Right ventricle myocardium inferior (tissue), 1 donor: ENCODE measurements at regions not wholly inside any gene's neighbourhood (a gene's known extent, or its start where the extent isn't known, plus 50 kb on each side); places are given as distances from the start of the nearest gene placed in this dataset.
"Not testable (repeated sequence)": the region's sequence is repeated elsewhere in the genome, so short reads cannot be mapped to it uniquely, and the experiment has no call there.

Experiments
- ATAC-seq: fragments of 200-7000 bp; cut with Tn5 transposase; one replicate; pipeline ENCODE4 v1.9.1; 2020; ENCODE audit warnings: mild to moderate bottlenecking, moderate library complexity
- DNase-seq: peaks from one replicate; pipeline ENCODE4 v3.0.0; 2021; ENCODE audit errors: missing footprints
- intact Hi-C: fragments of 100-400 bp; cut with DNase I; formaldehyde crosslinking; loops from one replicate; pipeline ENCODE4 v1.11.0; 2022
- donor health status: DM: no; HTN: yes; CAD: no; lungs with severe emphysema.

DNA sequence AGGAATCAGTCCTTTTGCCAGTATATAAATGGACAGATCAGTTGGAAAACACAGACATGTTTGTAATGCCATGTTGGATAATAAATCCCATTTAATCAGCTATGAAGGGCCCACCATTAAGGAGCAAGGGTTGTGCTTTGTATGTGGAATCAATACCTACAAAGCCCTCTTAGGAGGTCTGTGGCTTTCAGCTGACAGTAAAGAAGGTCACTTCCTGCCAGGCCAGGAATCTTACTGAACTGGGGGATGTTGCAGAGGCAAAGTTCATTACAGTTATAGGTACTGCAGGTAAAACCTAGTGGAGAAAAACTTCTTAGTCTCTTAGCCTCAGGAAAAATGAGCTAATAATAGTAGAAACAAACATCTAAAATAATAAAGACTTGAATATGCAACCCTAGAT lies 129.5 kb downstream of the FAM76B start:
- intact Hi-C loops: no loop called here
- ATAC-seq (no peak), DNase-seq (no peak)

DNA sequence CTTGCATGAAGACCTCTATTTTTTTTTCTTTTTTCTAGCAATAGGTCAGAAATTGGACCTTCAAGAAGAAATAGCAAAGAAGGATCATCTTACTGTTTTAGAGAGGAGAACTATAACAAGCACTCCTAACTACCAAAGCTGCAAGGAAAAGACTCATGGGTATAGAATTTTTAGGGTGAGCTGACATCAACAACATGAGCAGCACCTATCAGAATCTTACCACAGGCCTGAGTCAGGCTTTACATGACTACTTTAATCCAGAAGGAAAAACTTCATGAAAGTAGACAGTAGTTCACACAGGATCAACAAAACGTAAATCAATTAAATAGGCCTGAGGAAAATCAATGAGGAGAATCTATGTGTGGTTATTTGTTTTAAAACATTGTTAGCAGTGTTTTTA lies 130.5 kb downstream of the FAM76B start:
- intact Hi-C loops: no loop called here
- DNase-seq (no peak), ATAC-seq (no peak)

DNA sequence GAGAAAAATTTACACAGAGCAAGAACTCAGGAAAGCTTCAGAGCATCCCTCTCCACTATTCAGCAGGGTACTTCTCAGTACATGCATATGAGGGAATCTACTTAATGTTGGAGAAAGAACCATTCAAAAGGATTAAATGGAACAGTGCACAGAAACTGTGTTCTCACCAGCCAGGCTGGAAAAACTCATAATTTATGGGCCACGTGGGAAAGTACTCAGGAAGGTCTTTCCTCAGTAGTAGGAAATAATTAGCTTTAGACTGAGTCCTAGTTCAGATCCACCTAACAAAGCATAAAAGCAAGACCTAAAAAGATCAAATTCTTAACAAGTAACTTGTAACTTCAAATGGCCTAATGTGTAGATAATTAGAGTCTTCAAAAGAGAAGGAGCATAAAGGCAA lies 134.0 kb downstream of the FAM76B start:
- intact Hi-C loops: no loop called here
- DNase-seq (no peak), ATAC-seq (no peak)

DNA sequence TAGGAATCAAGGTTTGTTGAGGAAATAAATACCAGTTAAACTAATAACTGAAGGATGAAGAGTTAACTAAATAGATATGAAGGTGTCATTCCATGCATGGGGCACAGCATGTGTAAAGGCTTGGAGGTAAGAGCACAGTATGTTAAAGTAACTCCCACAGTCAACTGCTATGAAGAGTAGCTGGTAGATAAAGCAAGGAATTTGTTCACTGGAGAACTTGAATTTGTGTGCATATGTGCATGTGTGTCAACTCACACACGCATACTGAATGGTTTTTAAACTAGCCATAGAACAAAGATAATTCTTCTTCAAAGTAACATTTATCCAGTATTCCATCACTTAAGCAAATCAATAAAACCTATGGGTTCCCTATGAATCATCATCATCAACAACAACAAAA lies 135.9 kb downstream of the FAM76B start:
- ATAC-seq: no peak
- intact Hi-C loops: no loop called here

DNA sequence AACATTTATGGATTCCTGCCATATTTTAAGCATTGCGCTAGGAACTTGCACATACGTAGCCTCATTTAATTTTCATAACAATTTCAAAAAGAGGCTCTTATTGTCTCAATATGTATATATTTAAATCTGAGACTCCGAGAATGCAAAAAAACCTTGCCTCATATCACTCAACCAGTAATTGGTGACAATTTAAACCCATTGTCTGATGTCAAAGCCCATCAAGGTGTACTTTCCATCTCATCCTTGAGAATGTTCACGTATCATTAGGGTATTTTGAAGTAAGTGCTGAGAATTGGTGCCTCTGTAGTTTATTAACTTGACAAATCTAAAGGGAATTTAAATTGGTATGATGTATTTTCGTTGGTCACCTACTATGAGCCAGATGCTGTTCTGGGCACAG lies 136.5 kb downstream of the FAM76B start:
- ATAC-seq (no peak), DNase-seq (no peak)
- intact Hi-C loops: no loop called here

More for the DNA sequence above, 135.9 kb downstream of the FAM76B start:
- no peak for DNase-seq

DNA sequence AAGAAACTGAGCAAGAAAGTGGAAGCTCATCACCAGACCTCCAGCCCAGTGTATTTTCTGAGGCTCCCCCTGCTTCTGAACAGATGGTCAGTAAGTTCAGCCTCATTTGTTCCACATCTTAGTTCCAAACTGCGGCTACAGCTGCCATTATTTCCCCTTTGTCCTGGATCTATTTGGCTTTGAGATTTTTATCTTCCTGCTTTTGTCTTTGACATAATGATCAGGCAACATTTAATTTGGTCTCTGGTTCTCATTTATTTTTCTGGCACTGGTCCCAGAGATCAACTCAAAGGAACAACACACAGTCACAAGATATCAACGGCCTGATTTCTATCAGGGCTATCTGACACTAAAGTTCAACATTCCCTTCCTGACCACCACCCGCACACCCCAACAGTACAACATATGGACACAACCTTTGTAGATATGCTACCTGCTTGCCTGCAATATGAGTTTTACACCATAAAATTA lies 137.5 kb downstream of the FAM76B start:
- intact Hi-C loops: no loop called here
- no peak for DNase-seq
- ATAC-seq: peak; percentile 50

DNA sequence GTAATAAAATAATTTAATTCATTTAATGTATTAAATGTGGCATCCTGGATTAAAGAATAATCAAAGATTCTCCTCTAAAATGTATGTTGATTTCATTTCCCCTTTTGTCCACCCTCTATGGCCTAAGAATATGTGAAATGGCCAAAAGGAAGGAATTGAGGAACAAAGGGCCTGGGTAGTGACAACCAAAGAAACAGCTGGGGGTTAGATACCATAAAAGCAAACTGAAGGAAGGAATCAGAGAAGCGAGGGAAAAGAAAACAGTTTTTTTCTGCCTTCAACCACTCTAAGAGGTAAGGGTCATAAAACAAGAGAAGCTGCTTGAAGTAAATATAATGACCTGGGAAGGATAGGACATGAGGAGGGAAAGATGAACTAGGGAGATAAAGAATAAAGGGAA lies 139.3 kb downstream of the FAM76B start:
- ATAC-seq (no peak), DNase-seq (no peak)
- intact Hi-C loops: no loop called here

DNA sequence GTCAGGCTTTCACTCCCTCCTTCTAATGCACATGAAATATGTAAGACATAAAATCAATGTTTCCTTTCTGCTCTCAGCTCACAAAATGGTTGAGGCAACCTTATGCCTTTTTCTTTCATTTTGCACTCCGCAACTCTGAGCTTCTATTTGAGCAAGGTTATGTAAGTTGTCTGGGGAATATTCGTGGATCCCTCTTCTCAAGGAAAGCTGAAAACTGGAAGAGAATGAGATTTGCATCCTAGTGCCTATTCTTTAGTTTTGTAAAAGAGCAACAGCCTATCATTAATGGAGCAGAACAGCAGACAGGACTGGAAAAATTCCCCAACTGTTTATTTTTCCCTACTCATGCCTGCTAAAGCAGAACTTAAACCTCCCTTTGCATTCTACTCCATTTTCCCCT lies 141.7 kb downstream of the FAM76B start:
- intact Hi-C loops: no loop called here
- DNase-seq (no peak), ATAC-seq (no peak)

DNA sequence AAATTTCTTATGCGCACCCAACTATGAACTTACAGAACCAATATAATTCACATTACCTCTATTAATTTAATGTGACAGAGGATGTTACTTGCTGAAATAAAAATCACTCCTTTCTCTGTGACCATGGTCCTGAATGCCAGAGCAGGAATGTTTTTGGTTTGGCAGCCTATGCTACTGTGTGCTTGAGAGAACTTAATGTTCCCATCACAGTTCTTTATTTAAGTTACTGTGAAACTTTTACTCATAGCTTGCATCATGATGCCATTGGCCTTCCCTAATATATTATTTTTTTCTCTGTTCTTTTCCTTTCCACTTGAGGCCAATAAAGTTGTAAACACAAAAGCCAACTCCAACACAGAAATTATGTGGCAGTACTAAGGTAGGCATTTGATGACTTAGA lies 142.2 kb downstream of the FAM76B start:
- ATAC-seq: no peak
- intact Hi-C loops: no loop called here
- no peak for DNase-seq

DNA sequence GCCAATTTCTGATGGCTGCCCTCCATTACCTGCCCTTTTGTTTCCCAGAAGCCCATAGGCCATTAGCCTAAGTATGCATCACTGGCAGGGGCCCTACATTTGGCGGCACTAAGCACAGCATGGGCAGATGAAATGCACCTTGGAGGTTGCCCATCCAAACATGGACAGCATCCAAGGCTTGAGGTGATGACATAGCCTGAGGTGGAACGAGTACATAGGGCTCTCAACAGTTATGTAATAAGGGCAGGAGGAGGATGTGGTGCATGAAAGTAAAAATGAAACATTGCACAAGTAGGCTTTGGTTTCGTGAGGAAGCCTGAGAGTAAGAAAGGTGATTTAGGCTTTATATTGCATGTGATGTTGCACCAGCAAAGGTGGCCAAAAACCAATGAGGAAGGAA lies 148.1 kb downstream of the FAM76B start:
- intact Hi-C loops: no loop called here
- peak; percentile 31 for ATAC-seq

DNA sequence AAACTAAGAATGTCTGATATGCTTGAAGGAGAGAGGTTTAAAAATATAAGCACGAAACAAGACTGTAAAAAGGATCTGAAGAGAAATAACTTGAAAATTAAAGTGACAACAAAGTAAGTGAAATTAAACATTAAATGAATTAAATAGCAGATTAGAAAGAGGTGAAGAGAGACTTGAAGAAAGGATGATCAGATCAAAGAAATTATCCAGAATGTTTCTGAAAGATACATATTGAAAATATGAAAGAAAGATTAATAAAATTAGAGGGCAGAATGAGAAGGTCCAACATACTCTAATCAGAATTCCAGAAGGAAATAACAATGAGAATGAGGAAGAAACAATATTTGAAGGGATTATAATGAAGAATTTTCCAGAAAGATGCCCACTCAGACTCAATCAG lies 151.1 kb downstream of the FAM76B start:
- ATAC-seq (no peak), DNase-seq (no peak)
- intact Hi-C loops: no loop called here

More for the DNA sequence above, 148.1 kb downstream of the FAM76B start:
- no peak for DNase-seq

DNA sequence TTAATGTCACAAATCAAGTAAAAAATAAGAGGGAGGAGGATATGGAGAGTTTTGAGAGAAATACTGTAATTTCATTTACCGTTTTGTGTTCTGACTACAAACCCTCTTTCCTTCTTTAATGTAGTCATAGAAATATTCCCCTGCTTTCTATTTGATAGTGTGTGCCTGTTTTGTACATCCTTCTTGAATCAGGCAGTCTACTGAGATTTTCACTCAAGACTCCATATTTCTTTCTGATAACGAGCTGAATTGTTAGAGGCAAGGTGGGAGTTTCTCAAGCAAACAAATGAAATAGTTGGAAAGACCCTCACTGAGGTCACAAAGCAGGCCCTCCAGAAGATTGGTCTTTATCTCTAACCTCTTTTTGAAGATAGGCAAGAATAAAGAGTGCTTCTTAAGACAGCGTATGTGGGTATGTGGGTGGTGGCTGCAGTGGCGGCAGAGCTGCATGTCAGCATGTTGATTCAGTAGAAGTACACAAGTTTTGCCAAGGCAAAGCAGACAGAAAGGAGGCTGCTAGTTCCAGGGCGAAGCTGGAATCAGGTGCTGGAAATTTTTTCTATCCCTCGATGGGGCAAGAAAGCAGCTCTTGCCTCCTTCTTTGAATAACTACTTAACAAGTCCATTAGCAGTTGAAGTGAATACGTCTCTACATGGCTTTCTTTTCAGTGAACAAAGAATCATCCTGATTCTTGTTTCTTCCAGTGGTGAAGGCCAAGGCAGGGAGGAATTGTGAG lies 164.2 kb downstream of the FAM76B start:
- ATAC-seq (no peak), DNase-seq (no peak)
- intact Hi-C loops: no loop called here

DNA sequence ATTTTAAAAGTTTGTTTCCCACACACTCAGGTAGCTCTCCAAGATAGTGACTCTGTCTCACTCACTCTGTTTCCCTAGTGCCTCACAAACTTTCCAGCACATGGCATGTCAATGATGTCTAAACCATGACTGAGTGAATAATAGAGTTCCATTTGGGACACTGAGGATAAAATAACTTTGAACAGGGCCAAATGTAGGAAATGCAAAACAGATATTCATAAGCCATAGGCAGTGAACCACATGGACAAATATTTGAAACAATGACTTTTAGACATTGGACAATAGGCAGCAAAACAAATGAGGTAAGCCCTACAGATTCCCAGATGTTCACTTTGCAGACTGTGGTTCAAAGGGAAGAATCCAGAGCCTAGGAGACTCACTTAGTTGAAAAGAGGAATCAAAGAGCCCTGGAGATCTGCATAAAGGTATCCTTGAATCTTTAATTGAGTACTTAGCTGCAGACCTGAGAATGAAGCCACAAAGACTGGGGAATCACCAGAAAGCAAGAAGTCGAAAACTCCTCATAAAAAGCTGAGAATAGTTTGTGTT lies 173.3 kb downstream of the FAM76B start:
- intact Hi-C loops: no loop called here
- ATAC-seq (no peak), DNase-seq (no peak)

DNA sequence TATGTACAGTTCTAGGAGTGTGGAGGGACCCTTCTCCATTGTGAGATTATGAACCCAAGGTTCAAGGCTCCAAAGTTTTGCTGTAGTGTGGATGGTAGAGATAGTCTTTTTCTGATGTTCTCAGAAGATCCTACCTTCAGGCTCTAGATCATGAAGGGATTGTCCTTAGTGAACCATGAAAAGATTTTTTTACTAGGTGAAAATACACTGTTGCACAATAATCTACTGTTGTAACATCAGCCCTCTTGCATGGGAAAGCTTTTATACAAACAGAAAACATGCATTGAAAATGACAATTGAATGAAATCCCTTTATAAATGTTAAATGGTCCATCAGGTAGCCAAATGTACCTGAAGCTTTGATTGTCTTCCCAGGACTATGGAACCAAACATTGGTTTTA lies 177.8 kb downstream of the FAM76B start:
- DNase-seq: no peak
- ATAC-seq: no peak
- intact Hi-C loops: no loop called here

DNA sequence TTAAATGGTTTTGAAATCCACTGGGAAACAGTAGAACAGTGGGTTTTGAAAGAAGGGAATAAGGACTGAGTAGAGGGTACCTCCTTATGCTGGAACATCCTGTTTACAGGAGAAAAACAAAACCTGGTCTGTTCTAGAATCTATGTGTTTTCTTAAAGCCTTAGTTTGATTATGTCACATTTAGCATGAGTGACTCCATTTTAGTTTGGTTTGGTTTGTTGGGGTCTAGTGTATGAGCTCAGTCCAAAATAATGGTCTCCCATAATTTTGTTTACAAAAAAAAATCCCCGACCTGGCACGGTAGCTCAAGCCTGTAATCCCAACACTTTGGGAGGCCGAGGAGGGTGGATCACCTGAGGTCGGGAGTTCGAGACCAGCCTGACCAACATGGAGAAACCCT lies 179.4 kb downstream of the FAM76B start:
- not testable (repeated sequence) for DNase-seq

DNA sequence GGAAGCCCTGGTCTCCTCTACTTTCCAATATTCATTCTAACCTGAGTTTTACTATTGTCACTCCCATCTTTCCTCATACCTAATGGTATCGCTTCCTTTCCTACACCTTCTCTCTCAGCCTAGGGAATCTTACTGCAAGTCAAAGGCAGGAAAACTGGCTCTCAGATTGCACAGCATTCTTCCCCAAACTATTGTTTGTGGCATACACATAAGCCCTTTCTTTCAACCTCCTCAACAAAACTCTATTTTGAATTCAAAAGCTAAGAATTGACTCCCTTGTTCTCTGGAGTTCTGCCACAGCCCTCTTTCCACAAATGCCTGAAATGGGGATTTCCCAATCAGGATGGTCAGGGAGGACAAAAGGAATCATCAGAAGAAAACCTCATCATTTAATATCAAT lies 181.5 kb downstream of the FAM76B start:
- ATAC-seq: no peak
- no peak for DNase-seq
- intact Hi-C loops: no loop called here

More for the DNA sequence above, 179.4 kb downstream of the FAM76B start:
- intact Hi-C loops, ATAC-seq: not testable (repeated sequence)

DNA sequence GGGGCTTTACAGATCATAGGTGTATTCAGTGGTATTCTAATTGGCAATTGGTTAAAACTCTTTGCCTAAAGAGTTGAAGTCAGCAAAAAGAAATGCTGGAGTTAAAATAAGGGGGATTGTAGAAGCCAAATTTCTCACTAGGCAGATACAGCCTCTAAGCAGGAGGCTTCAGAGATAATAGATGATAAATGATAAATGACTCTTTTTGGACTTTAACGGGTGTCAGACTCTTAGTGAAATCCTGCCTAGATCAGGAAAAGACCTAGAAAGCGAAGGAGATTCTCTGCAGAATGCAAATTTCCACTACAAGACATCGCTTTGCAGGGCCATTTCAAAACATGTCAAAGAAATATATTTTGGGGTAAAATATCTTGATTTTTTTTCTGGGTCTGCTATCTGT lies 182.8 kb downstream of the FAM76B start:
- intact Hi-C loops: no loop called here
- ATAC-seq: no peak
- DNase-seq: no peak

DNA sequence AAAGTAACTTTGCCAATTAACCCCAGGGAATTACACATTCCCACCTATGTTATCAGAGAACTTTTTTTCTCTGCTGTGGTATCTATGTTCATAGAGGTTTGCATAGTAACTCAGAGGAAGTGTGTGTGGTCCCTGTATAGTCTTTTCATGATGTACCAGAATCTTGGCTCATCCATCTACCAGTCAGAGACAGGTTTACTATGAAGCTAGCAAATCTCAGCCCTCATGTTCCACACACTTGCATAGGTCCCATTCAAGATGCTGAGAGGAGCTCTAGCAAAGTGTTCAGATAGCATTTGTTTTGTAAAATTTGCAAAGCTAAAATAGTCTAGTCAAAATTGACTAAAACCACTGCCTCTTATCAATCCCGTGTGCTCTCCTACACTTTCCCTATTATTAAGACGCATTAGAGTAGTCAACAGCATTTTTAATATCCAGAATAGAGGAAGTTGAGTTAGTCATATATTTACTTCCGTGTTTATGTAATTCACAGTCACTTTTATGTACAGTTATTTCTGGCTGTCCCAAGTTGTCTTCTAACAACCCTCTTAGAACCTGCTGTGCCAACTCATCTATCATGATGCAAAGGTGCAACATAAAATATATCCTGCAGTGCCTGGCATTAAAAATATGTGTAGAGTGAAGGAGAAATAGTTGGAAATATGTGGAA lies 184.2 kb downstream of the FAM76B start:
- no peak for DNase-seq
- ATAC-seq: no peak
- intact Hi-C loops: no loop called here

DNA sequence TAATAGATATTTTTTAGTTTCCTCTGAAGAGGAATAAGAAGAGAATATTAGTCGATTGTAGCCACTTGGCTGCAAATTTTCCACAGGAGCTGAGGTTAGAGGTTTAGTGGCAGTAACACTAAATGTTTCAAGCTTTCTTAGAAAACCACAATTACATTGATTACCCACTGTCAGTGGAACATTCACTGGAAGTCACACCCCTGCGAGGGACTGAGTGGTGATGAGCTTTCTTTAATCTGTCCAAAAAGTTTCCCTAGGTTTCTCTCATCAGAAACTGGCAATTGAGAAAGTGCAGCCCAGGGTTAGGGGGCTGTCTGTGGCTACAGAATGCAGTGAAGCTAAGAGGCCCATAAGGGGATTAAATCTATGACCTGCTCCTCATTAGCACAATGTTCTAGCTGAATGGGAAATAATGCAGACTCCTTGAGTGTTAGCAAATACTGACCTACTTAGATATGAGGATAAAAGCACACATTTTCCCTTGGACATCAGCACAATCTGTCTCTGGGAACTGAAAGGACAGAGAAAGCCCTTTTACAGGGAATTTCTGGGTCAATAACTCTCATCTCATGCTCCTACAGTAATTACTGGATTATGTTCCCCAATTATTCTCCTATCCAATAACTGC lies 189.5 kb downstream of the FAM76B start:
- DNase-seq: no peak
- no peak for ATAC-seq
- intact Hi-C loops: no loop called here

DNA sequence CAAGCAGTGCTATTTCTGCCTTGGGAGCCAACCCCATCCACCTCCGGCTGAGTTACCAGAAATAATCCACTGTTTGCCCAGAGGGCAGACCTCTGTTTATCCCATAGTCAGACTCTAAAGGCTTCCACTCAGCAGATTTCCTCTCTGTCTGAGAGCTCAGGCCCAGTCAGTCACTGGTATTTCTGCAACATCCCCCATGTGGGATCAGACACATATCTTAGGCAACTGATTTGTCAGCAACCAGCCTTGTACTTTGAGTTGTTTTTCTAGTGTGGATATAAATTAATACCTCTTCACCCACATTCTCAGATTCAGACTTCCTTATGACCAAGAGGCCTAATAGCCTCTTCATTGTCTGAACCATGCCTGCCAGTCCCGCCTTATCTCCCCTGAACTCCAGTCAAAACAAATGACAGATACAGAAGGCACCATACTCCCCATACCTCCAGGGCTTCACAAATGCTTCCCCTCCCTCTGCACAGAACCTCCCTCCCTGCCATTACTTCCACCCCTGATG lies 193.6 kb downstream of the FAM76B start:
- ATAC-seq (no peak), DNase-seq (no peak)
- intact Hi-C loops: no loop called here
